ACC112 (cell line): ENCODE measurements at regions not wholly inside any gene's neighbourhood (a gene's known extent, or its start where the extent isn't known, plus 50 kb on each side); places are given as distances from the start of the nearest gene placed in this dataset.

Source experiments
- H2AFZ ChIP-seq: fragments of 200-600 bp; sonication (generic); one replicate; pipeline ENCODE4 v1.6.0; 2017; ENCODE audit warnings: antibody characterized with exemption, low read length; ENCODE audit not compliant: unreplicated experiment
- H3K27ac ChIP-seq: fragments of 200-600 bp; sonication (generic); 2 replicates; pipeline ENCODE4 v1.5.1; 2014; ENCODE audit warnings: low read depth, mild to moderate bottlenecking, antibody characterized with exemption, low read length, moderate library complexity
- H3K27me3 ChIP-seq: fragments of 200-600 bp; sonication (generic); 2 replicates; pipeline ENCODE4 v1.6.1; 2014; ENCODE audit warnings: mild to moderate bottlenecking, antibody characterized with exemption, low read length, moderate library complexity, mixed read lengths; ENCODE audit not compliant: insufficient read depth
- H3K36me3 ChIP-seq: fragments of 200-600 bp; sonication (generic); 2 replicates; pipeline ENCODE4 v1.6.1; 2016; ENCODE audit warnings: mild to moderate bottlenecking, antibody characterized with exemption, low read length, moderate library complexity, mixed read lengths; ENCODE audit not compliant: insufficient read depth
- H3K4me1 ChIP-seq: fragments of 200-600 bp; sonication (generic); one replicate; pipeline ENCODE4 v1.6.1; 2016; ENCODE audit warnings: low read length, mixed read lengths; ENCODE audit not compliant: insufficient read depth, unreplicated experiment, control insufficient read depth
- H3K4me3 ChIP-seq: fragments of 200-600 bp; sonication (generic); 2 replicates; pipeline ENCODE4 v1.5.1; 2014; ENCODE audit warnings: mild to moderate bottlenecking, low read depth, low read length
- H3K79me2 ChIP-seq: fragments of 200-600 bp; sonication (generic); one replicate; pipeline ENCODE4 v1.6.0; 2016; ENCODE audit warnings: low read length; ENCODE audit not compliant: control insufficient read depth, unreplicated experiment, insufficient read depth

DNA sequence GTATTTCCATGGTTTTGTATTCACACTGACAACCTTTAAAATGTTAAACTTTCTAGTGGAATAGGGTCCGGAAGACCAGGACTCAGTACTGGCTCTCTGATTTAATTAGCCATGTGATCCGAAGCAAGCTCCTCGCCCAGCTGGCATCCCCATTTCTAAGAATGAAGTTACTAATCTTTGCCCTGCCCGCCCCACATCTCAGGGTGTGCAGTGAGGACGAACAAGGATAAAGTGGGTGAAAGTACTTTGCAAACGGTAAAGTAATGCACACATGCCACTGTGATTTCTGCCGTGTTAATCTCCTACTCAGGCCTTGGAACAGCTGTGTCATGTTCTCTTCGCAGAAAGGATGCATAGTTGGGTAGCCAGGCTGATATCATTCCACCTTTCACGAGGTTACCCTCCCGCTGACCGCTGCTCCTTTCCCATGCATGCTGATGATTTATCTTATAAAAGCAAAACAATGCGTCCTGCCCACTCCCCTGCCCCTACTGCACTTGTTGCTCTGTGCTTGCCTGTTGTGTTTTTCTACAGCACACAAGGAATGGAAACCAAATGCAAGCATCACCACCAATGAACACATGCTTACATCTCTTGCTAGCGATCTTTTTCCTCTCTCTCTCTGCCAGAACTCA lies 539.0 kb downstream of the EFNB2 start:
- no peaks in the 10 kb centered on the region for H3K27me3 ChIP-seq
- H2AFZ ChIP-seq = no peak overlapping the region
- no peaks in the 10 kb centered on the region for H3K79me2 ChIP-seq
- no peaks in the 10 kb centered on the region for H3K36me3 ChIP-seq
- H3K27ac ChIP-seq = no peak overlapping the region
- no peak overlapping the region for H3K4me3 ChIP-seq
- H3K4me1 ChIP-seq = no peaks in the 10 kb centered on the region

- Histone ChIP-seq H3K4me1 (no peaks in the 10 kb centered on the region), H3K27me3 (no peaks in the 10 kb centered on the region), H3K4me3 (no peak overlapping the region), H2AFZ (no peak overlapping the region), H3K36me3 (no peaks in the 10 kb centered on the region), H3K79me2 (no peaks in the 10 kb centered on the region), H3K27ac (no peak overlapping the region)
These were observed 541.1 kb downstream of the EFNB2 start for GRCh38 chr13:105994340-105994739.

DNA sequence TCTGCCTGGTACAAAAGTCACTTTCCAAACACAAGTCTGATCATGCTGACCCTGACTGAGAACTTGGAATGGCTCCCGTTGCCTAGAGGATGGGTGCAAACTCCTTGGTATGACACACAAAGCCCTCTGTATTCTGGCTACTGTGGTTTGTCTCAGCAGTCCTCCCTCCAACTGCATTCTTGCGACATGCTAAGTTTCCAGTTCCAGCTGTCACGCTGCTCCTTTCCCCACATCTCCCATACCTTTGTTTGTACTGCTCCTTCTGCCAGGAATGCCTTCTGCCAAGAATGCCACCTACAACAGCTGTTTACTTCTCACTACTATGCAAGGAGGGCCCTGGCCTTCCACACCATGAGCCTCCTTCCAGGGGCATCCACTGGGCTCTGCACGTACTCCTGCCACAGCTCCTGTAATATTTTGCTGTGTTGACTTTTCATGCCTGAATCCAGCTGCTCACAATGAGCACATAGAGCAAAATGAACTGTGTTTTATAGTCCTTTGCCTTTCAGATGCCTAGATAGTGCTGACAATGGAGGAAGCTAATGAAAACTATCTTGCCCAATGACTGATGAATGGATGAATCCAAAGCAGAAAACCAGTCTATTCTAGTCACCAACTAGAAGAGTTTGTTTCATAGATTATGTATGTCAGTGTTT lies 543.7 kb downstream of the EFNB2 start:
- Histone ChIP-seq H3K79me2 (no peaks in the 10 kb centered on the region), H3K4me1 (no peaks in the 10 kb centered on the region), H3K27me3 (no peaks in the 10 kb centered on the region), H3K4me3 (no peak overlapping the region), H3K27ac (no peak overlapping the region), H3K36me3 (no peaks in the 10 kb centered on the region), H2AFZ (no peak overlapping the region)

DNA sequence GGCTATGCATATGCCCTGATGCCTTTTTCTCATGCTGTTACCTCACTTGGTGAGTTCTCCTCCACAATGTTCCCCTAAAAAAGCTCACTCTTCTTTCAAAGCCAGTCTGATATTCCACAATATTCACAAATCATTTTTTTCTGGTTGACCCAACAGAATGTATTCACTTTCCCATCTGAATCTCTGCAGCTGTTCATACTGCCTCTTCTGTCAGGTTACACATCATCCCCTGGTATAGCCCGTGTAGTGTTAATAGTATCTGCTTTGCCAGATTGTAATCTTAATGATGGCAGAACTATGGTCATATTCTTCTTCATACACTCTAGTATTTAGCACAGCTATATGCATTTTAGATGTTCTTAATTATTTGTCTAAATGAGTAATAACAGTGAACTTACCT lies 544.3 kb downstream of the EFNB2 start:
- H3K4me1 ChIP-seq = no peaks in the 10 kb centered on the region
- no peak overlapping the region for H2AFZ ChIP-seq
- no peaks in the 10 kb centered on the region for H3K36me3 ChIP-seq
- H3K4me3 ChIP-seq = no peak overlapping the region
- no peaks in the 10 kb centered on the region for H3K79me2 ChIP-seq
- H3K27me3 ChIP-seq = no peaks in the 10 kb centered on the region
- H3K27ac ChIP-seq = no peak overlapping the region

- Histone ChIP-seq H3K36me3 (no peaks in the 10 kb centered on the region), H2AFZ (no peak overlapping the region), H3K4me1 (no peaks in the 10 kb centered on the region), H3K4me3 (no peak overlapping the region), H3K27ac (no peak overlapping the region), H3K27me3 (no peaks in the 10 kb centered on the region), H3K79me2 (no peaks in the 10 kb centered on the region)
These were observed 545.1 kb downstream of the EFNB2 start for GRCh38 chr13:105990256-105990958.

DNA sequence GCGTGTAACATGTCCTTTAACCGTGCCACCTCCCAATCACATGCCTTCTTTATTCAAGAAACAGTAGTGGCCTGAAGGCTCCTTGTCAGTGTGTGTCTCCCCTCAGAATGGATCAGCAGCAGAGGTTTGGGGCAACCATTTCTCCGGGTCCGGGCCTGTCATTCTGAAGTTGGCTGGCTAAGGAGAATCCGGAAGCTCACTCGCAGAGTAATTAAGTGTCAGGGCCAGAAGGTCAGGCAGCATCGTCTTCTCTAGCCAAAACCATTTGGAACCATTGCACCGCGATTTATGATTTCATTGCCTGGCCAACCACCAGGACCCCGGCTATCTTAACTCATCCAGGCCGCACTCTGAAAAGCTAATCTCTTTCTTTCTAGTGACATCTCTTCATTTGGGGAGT lies 550.8 kb downstream of the EFNB2 start:
- H3K27ac ChIP-seq = no peak overlapping the region
- H3K4me3 ChIP-seq = no peak overlapping the region
- no peaks in the 10 kb centered on the region for H3K36me3 ChIP-seq
- H3K79me2 ChIP-seq = no peaks in the 10 kb centered on the region
- no peaks in the 10 kb centered on the region for H3K4me1 ChIP-seq
- H3K27me3 ChIP-seq = no peaks in the 10 kb centered on the region
- H2AFZ ChIP-seq = no peak overlapping the region

DNA sequence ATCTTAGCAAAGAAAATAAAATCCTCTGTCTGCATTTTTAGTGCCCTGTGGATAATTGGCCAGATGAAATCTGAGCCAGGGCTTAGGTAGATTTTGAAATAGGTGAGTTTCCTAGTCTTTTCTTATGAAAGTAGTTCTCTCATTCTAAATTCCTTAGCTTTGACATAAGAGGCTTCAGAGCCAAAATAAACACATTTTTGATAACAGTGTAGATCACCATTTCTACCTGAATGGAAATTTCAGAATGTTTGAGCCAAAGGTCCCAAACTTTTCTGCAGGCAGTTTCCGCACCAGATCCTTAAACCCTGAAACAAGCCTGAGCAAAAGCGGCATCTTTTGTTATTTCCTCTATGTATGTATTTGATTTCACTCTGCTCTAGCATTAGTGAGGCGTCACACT lies 551.2 kb downstream of the EFNB2 start:
- Histone ChIP-seq H3K4me3 (no peak overlapping the region), H2AFZ (no peak overlapping the region), H3K4me1 (no peaks in the 10 kb centered on the region), H3K79me2 (no peaks in the 10 kb centered on the region), H3K27ac (no peak overlapping the region), H3K27me3 (no peaks in the 10 kb centered on the region), H3K36me3 (no peaks in the 10 kb centered on the region)

- Histone ChIP-seq H3K36me3 (no peaks in the 10 kb centered on the region), H2AFZ (no peak overlapping the region), H3K79me2 (no peaks in the 10 kb centered on the region), H3K27ac (no peak overlapping the region), H3K4me1 (no peaks in the 10 kb centered on the region), H3K4me3 (no peak overlapping the region), H3K27me3 (no peaks in the 10 kb centered on the region)
These were observed 553.1 kb downstream of the EFNB2 start for GRCh38 chr13:105982219-105982930.

- Histone ChIP-seq H3K36me3 (no peaks in the 10 kb centered on the region), H3K27ac (no peak overlapping the region), H3K4me1 (no peaks in the 10 kb centered on the region), H3K79me2 (no peaks in the 10 kb centered on the region), H2AFZ (no peak overlapping the region), H3K4me3 (no peak overlapping the region), H3K27me3 (no peaks in the 10 kb centered on the region)
These were observed 556.1 kb downstream of the EFNB2 start for GRCh38 chr13:105979131-105980011.

GRCh38 chr13:105974380-105974779 lies 561.1 kb downstream of the EFNB2 start:
- no peak overlapping the region for H3K4me3 ChIP-seq
- H3K36me3 ChIP-seq = no peaks in the 10 kb centered on the region
- no peaks in the 10 kb centered on the region for H3K4me1 ChIP-seq
- no peak overlapping the region for H2AFZ ChIP-seq
- H3K27me3 ChIP-seq = no peaks in the 10 kb centered on the region
- no peak overlapping the region for H3K27ac ChIP-seq
- H3K79me2 ChIP-seq = no peaks in the 10 kb centered on the region
